T-helper 22 cell (primary cell): ENCODE measurements at regions not wholly inside any gene's neighbourhood (a gene's known extent, or its start where the extent isn't known, plus 50 kb on each side); places are given as distances from the start of the nearest gene placed in this dataset.
"Not testable (repeated sequence)": the region's sequence is repeated elsewhere in the genome, so short reads cannot be mapped to it uniquely, and the experiment has no call there.

Experiments used
- DNase-seq: peaks from one replicate; pipeline ENCODE4 v3.0.0-alpha.2; 2020; ENCODE audit warnings: low read depth

- no peak for DNase-seq
Measured at GRCh38 chr5:124901081-124901480, 154.6 kb upstream of the ZNF608 start.

- DNase-seq: no peak
Measured at GRCh38 chr5:124902097-124902821, 155.8 kb upstream of the ZNF608 start.

DNA sequence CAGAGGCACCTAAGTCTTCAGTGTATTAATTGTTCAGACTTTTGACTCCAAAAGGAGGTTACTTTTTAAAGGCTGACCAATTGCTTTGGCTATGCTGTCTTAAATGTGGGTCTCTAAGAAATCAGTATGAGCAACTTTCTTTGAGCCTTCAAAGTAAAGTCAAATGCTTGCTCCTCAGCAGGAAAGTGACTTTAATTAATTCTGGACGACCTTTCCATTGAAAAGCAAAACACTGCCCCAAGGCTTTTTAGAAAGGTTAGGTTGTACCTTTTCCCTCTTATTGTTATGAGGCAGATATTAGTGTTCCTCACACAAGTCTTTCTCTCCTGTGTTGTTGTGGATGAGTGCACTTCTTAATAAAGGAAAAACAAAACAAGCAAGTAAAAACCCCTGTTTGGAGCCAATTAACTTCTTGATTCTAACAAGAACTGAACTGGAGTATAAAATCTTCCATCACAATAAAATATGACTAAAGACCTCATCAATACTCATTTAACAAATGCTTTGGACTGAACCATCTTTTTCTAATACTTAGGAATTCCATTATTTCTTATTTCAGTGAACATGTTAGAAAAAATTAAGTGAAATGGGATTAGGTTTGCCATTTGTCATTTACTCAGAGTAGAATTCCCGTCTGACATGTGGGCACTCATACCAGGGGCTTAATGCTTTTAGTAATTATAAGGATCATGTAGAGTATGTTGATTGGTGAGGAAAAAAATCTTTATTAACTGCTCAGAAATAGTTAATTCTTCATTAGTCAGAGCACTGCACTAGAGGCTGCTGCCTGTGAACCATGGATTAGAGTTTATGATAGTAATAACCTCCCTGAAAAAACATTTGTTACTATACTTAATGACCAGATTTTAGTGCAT is 159.1 kb upstream of the ZNF608 start:
- no peak for DNase-seq

GRCh38 chr5:124906339-124907097 is 160.1 kb upstream of the ZNF608 start:
- no peak for DNase-seq

GRCh38 chr5:124907098-124907644 is 160.7 kb upstream of the ZNF608 start:
- no peak for DNase-seq

DNA sequence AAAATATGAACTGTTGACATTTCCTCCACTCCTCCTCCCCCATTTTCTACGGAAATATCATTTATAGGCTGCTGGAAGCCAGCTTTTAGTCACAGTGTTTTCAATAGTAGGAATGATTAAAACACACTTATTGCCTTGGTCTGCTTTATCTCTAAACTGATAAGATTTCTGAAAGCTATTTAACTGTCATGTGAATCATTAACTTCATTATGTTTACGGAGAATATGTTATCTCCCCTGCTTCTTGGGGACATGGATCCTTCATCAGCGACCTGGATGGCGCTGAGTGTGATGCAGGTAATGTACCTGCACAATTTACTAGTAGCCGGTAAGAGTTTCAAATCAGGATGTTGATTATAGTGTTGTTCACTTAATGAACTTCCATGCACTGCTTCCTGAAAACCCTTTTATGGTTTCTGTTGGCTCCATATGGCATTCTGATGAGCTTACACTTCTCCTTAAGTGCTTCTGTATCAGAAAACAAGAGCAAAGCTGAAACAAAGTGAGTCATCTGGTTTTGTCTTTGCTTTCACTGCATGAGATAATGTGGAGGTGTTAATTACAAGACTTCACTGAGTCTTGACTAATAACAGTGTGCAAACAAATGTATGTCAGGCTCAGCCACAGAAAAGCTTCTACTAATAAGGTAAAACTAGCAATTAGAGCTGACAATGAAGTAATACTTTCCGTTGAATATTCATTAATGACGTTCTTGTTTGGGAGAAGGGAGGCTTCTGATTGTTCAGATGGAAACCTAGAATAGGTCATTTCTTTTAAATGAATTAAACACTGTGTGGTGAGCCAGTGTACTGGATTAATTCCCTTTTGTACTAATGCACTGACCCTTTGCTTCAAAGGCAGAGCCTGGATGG is 162.4 kb upstream of the ZNF608 start:
- no peak for DNase-seq

- DNase-seq: no peak
Measured at GRCh38 chr5:124909734-124910133, 163.3 kb upstream of the ZNF608 start.

- DNase-seq: no peak
Measured at GRCh38 chr5:124910354-124911016, 164.0 kb upstream of the ZNF608 start.

DNA sequence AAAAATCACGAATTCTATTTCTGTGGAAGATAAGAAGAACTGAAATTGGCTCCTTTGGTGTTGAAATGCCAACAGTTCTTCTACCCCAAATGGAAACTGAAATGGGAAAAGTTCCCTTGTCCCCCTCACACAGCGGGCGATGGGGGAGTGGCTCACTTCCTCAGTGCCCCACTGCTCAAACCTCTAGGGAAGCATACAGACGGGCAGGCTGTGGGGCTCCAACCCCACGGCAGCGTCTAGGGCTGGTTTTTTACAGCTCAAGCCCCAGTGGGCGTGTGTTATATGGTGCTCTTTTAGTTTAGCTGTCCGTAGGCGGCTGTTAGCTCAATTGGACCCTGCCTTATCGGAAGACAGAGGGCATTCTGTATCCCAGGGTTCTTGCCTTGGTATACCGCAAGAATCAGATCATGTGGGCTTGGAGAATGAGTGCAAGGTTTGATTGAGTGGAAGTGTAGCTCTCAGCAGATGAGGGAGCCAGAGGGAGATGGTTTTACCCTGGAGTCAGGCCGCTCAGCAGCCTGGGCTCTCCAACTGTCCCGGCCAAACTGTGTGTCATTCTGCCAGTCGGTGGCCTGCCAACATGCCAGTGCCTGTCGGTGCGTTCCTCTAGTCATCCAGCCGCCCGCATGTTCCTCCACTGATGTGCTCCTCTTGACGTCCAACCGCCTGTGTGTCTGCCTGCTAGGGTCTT is 166.3 kb upstream of the ZNF608 start:
- no peak for DNase-seq

GRCh38 chr5:124913329-124913653 is 166.9 kb upstream of the ZNF608 start:
- DNase-seq: no peak

DNA sequence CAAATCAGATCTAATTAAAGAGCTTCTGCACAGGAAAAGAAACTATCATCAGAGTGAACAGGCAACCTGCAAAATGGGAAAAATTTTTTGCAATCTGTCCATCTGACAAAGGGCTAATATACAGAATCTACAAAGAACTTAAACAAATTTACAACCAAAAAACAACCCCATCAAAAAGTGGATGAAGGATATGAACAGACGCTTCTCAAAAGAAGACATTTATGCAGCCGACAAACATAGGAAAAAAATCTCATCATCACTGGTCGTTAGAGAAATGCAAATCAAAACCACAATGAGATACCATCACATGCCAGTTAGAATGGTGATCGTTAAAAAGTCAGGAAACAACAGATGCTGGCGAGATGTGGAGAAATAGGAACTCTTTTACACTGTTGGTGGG is 169.9 kb upstream of the ZNF608 start:
- not testable (repeated sequence) for DNase-seq

GRCh38 chr5:124918618-124919017 is 172.2 kb upstream of the ZNF608 start:
- no peak for DNase-seq

GRCh38 chr5:124919076-124919475 is 172.6 kb upstream of the ZNF608 start:
- DNase-seq: no peak

- DNase-seq: no peak
Measured at GRCh38 chr5:124919747-124920525, 173.5 kb upstream of the ZNF608 start.

- DNase-seq: no peak
Measured at GRCh38 chr5:124920909-124921666, 174.6 kb upstream of the ZNF608 start.

DNA sequence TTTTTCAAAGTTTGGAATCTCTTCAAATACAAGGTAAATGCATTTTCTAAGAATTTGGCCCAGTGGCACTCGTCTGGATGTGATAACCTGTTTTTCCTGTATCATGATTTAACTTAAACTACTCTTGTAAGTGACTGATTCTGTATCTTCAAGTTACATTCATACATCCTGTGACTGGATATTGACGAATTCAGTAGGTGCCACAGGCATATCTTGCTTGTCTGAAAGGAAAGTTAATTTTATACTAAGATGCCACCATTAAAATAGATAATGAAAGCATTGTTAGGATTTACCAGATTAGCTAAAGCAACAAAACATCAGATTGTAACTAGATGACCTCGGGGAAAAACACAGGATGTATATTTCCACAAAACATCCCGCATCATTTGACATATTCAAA is 175.3 kb upstream of the ZNF608 start:
- DNase-seq: no peak

DNA sequence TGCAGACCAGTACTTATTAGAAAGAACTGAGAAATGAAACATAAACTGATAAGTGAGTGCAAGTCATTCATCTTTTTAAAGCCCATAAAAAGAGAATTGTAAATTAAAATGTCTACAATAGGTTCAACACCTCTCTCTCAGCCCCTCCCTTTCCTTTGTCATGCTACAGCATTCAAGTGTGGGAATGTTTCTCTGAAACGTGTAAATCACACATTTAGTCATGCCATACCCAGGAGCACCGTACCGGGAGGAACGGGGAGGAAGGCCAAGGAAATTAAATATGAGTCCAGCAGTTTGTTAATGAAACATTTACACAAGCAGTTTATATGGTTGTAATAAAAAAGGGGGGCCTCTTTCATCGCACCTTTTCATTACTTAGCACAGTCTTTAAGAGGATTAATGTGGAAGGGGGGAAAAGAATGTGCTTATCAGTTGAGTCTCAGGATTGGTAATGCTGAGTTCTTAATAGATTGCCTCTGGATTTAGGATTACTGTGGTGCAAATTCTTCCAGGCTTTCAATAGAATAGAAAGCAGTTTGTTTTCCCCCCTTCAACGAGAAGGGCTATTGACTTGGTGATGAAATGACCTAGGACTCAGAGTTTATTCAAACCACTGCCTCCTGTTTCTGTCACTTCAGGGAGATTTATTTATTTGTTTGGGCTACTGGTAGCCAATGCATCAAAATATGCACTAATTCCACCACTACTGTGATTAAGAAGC is 176.0 kb upstream of the ZNF608 start:
- DNase-seq: no peak

DNA sequence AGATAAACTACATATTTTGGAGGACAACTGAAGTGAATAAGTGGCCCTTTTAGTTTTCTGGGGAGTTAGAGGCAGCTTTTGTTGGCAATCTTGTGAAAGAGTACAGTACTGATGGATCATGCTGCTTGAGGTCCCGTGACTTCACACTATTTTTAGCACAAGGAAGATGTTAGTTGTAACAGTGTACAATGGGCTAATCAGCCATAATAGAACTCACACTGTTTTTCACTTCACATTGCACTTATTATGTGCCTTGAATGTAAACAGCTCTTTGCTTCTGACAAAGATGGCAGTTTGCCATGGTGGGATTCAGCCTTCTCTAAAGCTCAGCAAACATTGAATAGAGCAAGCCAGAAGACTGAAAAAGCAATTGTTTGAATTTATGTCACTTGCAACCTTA is 176.7 kb upstream of the ZNF608 start:
- DNase-seq: no peak
